GM19468 (cell line): ENCODE measurements at regions not wholly inside any gene's neighbourhood (a gene's known extent, or its start where the extent isn't known, plus 50 kb on each side); places are given as distances from the start of the nearest gene placed in this dataset.
"Not testable (repeated sequence)": the region's sequence is repeated elsewhere in the genome, so short reads cannot be mapped to it uniquely, and the experiment has no call there.

Experiments
- ATAC-seq: cut with Tn5 transposase; IDR thresholded peaks from one replicate; pipeline ENCODE4 v1.9.1; 2021; ENCODE audit warnings: mild to moderate bottlenecking, moderate library complexity, moderate number of reproducible peaks; ENCODE audit not compliant: unreplicated experiment; ENCODE audit errors: extremely low read depth

DNA sequence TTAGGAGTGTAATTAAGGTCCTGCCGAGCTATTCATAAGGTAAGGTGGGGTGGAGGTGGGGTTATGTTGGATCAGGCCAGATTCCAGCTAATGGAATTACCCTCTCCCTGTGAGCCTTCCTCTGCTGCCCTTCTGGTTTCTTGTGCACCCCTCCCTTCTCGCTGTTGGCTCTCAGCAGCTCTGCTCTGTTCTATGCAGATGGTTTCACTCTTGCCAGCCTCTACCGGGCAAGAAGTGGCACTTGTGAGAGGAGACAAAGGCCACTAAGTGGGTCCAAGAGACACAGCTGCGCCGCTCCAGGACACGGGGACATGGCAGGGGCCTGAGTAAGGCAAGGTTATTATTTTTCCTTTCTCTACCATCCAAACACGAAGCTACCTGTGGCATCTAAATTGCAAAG, 334.4 kb downstream of the EMP1 start:
- ATAC-seq = no peak

DNA sequence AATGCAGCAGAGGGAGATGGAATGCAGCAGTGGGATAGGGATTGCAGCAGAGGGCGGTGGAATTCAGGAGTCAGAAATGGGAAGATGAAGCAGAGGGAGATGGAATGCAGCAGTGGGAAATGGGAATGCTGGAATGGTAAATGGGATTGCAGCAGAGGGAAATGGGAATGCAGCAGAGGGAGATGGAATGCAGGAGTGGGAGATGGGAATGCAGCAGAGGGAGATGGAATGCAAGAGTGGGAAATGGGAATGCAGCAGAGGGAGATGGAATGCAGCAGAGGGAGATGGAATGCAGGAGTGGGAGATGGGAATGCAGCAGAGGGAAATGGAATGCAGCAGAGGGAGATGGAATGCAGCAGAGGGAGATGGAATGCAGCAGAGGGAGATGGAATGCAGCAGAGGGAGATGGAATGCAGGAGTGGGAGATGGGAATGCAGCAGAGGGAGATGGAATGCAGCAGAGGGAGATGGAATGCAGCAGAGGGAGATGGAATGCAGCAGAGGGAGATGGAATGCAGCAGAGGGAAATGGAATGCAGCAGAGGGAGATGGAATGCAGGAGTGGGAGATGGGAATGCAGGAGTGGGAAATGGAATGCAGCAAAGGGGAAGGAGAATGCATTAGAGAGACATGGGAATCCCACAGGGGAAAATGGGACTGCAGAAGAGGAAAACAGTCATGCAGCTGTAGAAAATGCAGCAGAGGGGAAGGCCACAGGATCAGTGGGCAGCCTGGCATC, 329.8 kb downstream of the EMP1 start:
- ATAC-seq = not testable (repeated sequence)

DNA sequence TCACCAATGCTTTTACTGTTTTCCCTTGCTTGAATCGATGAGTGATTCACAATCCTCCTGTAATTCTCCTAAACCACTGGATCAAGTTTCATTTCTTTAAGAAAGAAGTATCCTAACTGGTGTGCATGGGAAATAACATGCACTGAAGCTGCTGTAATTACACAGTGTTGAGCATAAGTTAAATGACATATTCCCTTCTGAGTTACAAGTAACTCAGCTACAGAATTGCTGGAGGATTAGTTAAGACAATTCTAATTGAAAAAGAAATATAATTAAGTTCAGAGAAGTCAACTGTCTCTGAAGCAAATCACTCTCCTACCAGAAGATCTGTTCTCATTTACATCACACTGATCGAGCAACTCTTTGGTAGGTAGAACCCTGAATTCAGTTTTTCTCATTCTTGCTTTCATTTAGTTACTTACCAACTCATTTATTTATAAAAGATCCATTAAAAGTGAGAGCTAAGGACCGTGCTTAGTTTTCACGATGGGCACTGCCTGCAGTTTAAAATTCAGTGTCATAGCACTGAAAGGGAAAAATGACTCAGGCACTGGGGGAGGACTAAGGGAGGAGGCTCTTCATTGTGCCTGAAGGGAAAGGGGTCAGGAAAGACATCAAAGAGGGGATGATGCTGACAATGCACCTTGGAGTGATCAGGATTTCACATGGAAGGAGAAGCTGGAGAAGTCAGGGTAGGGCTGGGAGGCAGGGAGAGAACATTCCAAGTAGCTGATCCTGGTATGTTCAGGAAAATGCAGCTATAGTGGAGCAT, 327.2 kb downstream of the EMP1 start:
- no peak for ATAC-seq

DNA sequence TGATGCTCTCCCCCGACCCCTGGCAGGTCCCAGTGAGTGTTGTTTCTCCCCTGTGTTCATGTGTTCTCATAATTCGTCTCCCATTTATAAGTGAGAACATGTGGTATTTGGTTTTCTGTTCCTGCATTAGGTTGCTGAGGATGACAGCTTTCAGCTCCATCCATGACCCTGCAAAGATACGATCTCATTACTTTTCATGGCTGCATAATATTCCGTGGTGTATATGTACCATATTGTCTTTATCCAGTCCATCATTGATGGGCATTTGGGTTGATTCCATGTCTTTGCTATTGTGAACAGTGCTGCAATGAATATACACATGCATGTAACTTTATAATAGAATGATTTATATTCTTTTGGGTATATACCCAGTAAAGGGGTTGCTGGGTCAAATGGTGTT, 321.5 kb downstream of the EMP1 start:
- not testable (repeated sequence) for ATAC-seq

DNA sequence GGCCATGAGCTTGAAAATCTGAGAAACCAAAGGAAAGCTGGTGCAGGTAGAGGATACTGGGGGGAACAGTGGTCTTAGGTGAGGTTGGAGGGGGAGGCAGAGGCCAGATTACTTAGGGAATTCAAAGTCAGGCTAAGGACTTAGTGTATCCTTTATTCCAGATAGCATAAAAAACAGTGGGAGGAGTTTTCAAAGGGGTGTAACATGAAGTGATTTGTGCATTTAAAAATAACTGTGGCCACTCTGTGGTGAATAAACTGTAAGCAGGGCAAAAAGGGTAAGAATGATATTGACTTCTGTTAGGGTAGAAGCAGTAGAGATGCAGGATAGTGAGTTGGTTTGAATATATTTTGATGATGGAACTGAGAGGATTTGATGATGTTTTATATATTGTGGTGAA, 313.2 kb downstream of the EMP1 start:
- no peak for ATAC-seq

DNA sequence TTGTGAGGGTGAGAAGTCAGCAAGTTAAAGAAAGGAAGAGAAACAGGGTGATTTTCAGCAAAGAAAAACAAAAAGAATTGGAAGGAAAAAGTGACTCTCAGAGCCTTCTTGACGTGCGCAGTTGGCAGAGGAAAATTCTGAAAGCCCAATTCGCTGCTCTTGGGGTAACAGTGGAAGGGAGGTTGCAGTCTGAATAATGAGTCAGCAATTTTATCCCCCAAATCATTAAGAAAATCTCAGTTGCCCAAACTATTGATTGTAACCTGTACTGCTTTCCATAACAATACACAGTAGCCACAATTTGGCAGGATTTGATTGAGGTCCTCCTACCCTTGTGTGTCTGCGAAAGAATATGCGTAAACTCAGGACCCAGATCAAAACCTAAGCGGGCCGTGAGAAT, 309.1 kb downstream of the EMP1 start:
- ATAC-seq = no peak

DNA sequence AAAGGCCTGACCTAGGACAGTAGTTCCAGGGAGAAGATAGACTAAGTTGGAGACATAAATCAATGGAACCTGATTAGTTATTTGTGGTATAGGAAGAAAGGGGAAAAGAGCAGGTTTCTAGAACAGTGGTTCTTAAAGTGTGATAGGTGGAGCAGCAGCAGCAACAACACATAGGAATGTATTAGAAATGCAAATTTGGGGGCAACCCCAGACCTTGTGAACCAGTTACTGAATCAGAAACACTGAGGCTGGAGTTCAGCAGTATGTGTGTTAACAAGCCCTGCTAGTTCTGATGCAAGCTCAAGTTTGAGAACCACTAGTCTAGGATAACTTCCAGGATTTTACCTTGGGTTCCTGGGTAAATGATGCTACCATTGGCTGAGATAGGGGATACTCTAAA, 308.7 kb downstream of the EMP1 start:
- ATAC-seq = no peak

DNA sequence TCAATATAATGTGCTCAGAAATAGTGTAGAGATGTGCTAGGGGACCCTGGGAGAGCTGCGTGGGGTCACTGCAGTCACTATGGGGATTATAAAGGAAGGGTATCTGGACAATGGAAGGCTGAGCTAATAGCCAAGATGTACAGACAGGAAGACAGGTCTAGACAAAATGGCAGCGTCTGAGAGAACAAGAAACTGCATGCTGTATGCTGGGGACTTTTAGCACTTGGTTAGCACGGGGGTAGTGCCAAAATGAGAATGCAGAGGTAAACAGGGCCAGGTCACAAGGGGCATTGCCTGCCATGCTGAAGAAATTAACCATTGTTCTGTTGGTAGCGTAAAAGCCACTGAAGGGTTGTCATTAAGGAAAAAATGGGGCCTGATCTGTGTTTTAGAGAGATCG, 308.2 kb downstream of the EMP1 start:
- no peak for ATAC-seq

DNA sequence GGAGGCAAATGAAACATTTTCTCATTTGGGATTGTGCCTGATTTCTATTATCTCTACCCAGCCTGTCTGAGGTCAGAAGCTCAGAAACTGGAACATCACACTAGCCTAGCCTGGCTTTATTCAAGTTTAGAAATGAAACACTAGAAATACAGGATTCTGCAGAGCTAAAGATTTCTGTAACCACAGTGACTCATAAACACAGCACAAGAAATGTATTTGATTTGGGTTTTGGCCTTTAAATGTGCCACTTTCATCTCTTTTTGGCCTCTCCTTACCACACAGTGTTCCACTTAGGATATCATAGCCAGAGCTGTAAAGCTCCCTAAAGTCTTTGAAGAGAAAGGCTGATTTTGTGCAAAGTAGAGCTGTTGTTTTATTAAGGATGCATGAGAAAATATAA, 307.5 kb downstream of the EMP1 start:
- ATAC-seq = no peak

DNA sequence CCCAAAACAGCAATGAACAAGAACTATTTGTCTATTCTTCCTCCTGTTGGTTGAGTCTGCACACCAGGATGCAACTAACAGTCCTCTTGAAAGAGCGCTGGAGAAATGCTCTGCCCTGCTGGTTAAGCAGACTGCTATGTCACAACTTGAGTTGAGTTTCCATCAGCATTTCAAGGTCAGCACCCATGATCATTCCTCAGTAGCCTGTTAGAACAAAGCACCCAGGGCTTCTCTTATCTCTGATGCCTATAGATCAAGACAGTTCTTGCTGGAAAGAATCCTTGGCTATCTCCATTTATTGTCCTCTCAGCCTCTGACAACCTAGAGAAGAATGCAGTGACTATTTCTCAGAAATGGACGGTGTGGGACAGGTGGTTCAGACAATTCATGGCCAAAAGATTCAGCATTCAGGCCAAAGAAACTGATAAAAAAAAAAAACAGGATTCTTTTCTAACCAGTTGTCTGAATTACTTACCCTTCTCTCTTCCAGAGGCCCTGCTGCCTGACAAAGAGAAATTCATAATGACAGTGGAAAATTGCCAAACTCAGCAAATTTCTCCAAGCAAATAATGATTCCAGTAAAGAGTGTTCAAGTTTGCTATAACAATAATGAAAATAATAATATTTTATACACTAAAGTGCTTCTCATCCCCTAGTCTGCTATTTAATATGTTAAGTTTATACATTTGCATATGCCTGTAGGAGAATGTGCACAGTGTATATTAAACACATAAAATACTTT, 306.7 kb downstream of the EMP1 start:
- ATAC-seq = no peak

DNA sequence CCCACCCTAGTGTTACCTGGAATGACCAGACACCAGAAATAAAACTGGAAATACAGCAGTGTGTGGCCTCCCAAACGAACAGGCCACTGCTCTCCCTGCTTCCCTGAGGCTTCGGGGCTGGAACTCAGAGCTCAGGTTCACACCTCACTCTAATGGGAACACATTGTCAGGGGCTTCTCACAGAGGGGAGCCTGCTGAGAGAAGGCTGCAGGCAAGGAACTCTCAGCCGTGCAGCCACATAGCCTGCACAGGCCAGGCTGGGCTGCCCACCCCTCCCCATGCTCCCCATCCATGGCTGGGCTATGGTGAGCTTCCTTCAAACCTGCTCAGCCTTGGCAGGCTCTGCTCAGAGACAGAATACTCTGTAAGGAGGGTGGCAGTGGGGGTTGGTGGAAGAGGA, 302.5 kb downstream of the EMP1 start:
- no peak for ATAC-seq

DNA sequence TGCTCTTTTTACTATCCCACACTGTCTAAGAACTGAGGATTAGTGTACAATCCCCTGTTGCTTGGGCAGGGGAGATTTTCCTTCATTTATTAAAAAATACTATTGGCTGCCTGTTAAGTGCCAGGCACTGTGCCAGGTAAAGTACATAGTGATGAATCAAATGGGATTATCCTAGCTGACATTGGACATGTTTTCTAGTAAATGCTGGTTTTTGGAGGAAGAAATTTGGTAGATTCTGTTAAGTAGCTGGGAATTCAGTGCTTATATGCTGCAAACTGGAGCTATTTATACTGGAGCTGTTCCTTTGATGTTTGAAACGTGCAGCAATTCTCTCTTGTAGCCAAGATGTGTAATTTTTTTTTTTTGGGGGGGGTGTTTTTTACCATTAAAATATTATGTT, 299.6 kb downstream of the EMP1 start:
- ATAC-seq = no peak

DNA sequence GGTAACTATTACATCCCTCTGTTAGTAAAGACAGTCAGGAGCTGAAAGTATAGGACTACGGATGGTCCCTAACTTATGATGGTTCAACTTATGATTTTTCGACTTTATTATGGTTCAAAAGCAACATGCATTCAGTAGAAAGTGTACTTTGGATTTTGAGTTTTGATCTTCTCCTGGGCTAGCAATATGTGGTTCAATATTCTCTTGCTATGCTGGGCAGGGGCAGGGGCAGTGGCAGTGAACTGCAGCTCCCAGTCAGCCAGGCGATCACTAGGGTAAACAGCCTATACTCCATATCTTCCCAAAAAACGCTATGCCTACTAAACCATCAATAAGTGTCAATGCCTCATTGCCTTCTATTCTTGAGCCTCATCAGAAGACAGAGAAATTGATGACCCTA, 292.7 kb downstream of the EMP1 start:
- no peak for ATAC-seq

DNA sequence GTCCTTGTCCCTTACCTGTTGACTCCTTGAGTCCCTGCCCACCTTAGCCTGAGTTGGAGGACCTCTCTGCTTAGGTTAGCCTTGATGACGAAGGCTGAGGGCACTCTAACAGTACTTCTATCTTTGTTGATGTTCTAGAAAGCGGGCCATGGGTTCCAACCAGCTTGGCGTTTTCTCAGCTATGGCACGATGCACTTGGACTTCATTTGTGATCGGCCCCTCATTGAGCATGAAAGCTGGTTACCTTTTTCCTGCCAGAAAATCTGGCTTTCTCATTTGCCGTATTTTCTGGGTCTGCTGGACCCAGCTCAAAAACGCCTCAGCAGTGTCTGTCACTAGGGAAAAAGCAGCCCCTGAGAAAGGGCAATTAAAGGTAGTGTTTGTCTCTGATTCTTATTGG, 290.8 kb downstream of the EMP1 start:
- no peak for ATAC-seq

DNA sequence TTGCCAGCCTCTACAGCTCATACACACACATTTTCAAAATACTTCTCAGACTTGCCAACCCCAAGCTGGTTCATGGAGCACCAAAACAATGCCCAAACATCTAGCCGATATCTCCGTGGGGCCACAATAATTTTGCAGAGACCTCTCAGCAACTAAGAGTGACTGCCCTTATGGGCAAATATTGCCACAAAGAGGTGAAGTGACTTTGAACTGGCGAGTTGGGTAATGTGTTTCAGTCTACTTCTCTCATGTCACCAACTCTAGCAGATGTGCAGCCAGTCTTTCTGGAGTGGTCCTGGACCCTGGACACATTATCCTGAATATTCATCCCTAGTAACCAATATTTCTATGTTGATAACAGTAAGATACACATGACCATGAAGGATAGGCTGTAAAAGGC, 290.3 kb downstream of the EMP1 start:
- no peak for ATAC-seq

DNA sequence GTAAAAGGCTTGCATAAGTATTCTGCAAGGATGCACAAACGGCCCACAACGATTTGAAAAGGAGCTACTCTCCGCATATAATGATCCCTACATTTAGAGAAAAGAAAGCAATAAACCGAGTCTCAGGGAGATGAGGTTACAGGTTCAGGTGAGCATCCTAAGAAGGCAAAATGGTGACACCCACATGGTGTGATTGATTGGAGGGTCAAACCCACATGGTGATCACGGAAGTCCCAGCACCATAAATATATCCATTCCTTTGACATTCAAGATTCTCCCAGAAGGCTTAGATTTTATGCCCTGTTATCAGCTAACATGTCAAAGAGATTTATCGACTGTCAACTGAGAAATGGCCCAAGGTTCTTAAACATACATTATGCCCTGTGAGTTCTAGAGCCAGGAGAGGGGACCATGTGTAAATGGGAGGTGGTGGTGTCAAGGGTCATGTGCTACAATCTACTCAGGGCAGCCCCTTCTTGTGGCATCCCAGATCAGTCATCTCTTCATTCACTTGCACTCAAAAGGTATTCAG, 282.2 kb downstream of the EMP1 start:
- no peak for ATAC-seq

DNA sequence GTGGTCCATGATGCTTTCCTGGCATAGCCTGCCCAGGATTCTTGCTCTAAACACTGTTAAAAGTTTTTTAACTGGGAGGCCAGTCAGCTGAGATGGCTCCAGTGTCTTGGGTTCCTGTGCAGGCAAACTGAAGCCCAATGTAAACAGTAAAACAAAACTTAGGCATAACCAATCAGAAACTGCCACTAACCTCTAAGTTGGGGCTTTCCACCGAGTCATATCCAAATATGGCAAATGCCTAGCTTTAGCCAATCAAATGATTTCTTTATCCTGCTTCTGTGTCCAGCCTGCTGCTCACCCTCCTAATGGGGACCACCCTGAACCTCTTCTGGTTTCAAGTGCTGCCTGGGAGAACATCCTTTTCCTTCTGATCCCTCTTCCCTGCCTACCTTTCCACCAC, 277.9 kb downstream of the EMP1 start:
- no peak for ATAC-seq

DNA sequence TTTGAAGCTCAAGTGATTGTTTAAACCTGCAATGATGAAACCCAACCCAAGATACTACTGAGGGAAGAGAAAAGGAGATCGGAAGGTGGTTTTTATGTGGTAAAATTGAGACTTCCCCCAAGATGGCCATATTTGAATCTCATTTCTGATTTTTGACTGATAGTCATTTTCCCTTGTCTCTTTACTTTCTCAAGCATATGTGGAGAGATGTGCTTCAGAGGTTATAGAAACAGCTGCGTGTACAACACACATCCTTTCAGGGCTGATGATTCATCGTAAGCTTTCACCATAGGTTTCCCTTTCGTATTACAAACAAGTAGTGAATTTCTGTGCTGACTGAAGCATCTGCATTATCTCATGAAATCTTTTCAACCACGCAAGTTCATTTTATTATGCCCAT, 276.2 kb downstream of the EMP1 start:
- peak; percentile 99 for ATAC-seq

DNA sequence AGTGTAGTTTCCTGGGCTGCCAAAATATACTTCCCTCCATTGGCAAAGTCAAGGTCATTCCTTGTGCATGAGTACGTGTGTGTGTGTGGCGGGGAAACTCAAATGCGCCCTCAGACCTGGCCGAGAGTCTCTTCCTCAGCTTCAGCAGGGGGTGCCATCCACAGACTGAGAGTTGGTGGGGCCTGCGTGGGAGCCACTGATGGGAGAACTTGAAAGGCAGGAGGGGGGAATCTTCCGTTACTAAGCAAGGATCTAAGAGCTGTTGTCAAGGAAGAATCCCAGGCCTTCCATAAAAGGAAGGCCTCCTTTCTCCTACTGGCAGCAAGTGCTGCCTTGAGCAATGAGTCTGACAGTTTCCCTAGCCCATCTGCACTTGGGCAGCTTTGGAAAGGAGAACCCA, 274.9 kb downstream of the EMP1 start:
- no peak for ATAC-seq

DNA sequence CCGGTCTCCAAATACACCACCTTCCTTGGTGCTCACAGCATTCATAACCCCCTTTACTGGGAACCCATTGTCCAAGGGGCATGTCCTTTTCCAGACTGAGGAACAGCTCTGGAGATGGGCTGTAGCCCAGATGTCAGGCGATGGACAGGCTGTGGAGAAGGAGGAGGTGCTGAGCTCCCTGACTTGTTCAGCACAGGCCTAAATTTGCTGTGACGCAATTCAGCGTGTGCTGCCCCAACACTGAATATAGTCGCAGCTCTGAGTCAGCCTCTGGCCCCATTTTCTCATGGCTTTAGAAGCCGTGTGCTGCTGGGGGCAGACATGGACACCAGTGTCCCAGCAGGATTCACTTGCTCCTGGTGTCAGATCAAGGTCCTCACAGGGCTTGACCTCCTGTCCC, 269.1 kb downstream of the EMP1 start:
- ATAC-seq = no peak

DNA sequence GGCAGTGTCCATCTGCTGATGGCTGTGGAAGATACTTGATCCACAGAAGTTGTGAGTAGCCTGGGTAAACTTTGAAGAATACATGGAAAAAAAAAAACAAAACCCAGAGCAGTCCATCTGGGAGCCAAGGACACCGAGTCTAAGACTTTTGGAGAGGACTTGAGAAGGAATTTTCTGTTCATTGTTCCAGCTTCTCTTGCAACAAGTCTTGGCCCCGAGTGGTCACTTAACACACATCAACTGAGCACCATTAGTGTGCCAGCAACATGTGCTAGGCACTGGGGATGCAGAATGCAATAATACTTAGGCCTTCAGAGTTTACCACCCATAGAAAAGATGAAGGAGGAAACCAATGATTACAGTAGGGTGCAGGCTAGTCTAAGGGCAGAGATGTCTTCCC, 266.7 kb downstream of the EMP1 start:
- no peak for ATAC-seq
